Endothelial cell of umbilical vein (primary cell): ENCODE measurements at regions not wholly inside any gene's neighbourhood (a gene's known extent, or its start where the extent isn't known, plus 50 kb on each side); places are given as distances from the start of the nearest gene placed in this dataset.

ENCODE experiments used
- CTCF ChIP-seq, 2 donors: IDR thresholded peaks; 1 replicate in 1 of 2; 2 replicates in 1 of 2; pipeline ENCODE4 v1.5.1; 2011; ENCODE audit warnings: low read length in 2 of 2, mild to moderate bottlenecking in 2 of 2, moderate library complexity in 2 of 2, control low read depth in 1 of 2, inconsistent platforms in 1 of 2, low read depth in 1 of 2; ENCODE audit not compliant: insufficient read depth in 1 of 2; ENCODE audit errors: extremely low read depth in 1 of 2
- JUN ChIP-seq: IDR thresholded peaks from 2 replicates; pipeline ENCODE4 v1.6.1; 2011; ENCODE audit warnings: borderline replicate concordance, low read depth; ENCODE audit not compliant: insufficient read length, insufficient read depth
- MAX ChIP-seq: IDR thresholded peaks from 2 replicates; pipeline ENCODE4 v1.6.1; 2011; ENCODE audit not compliant: insufficient read depth, insufficient read length
- MYC ChIP-seq: IDR thresholded peaks from one replicate; pipeline ENCODE4 v1.6.1; 2011; ENCODE audit warnings: mild to moderate bottlenecking, low read depth, low read length
- POLR2A ChIP-seq: IDR thresholded peaks from 2 replicates; pipeline ENCODE4 v1.6.1; 2012; ENCODE audit warnings: low read depth, mild to moderate bottlenecking, control low read depth, low read length

GRCh38 chr2:6442252-6442985 is 423.3 kb downstream of the CMPK2 start:
- no peak for TF ChIP-seq CTCF (IDR thresholded peaks at IDR 0.05; ENCODE audit: extremely low read depth in 1 of 2, insufficient read depth in 1 of 2, low read depth in 1 of 2, low read length in 2 of 2)
- TF ChIP-seq POLR2A = no peak
- no peak for TF ChIP-seq MAX
- no peak for TF ChIP-seq JUN
- no peak for TF ChIP-seq MYC
